PC-9 (cell line): ENCODE measurements at regions not wholly inside any gene's neighbourhood (a gene's known extent, or its start where the extent isn't known, plus 50 kb on each side); places are given as distances from the start of the nearest gene placed in this dataset.

Experiments
- BruUV-seq: library from RNA; stranded (reverse); fragments of 400-500 nt; replicated peaks from 2 replicates; lab custom pipeline; 2021; lab: Mats Ljungman, UMichigan
- CTCF ChIA-PET: fragments of 300-600 bp; sonication (Branson Sonifier 250); formaldehyde crosslinking; loops from one replicate; lab custom pipeline; 2022; ENCODE audit warnings: antibody characterized with exemption; lab: Charles Lee
- POLR2A ChIA-PET: fragments of 300-600 bp; sonication (Branson Sonifier 250); formaldehyde crosslinking; loops from one replicate; lab custom pipeline; 2022; ENCODE audit warnings: antibody characterized with exemption; ENCODE audit not compliant: unreplicated experiment; lab: Charles Lee
- DNase-seq, 2 experiments: peaks; one replicate each; pipeline versions ENCODE4 v3.0.0 to v3.0.0-alpha.2; 2015 to 2022; ENCODE audit warnings: mixed read lengths in 1 of 2
- H2AFZ ChIP-seq: fragments of 200-600 bp; sonication (generic); 2 replicates; pipeline ENCODE4 v1.8.1; 2017; ENCODE audit warnings: antibody characterized with exemption
- H3F3A ChIP-seq: fragments of 200-600 bp; sonication (generic); 2 replicates; pipeline ENCODE4 v1.8.1; 2017; ENCODE audit warnings: antibody characterized with exemption, mild to moderate bottlenecking, low read depth; ENCODE audit not compliant: insufficient read depth
- H3K27ac ChIP-seq: fragments of 200-600 bp; sonication (generic); 2 replicates; pipeline ENCODE4 v1.6.1; 2016; ENCODE audit warnings: mixed run types
- H3K27me3 ChIP-seq: fragments of 200-600 bp; sonication (generic); 2 replicates; pipeline ENCODE4 v1.6.1; 2016; ENCODE audit warnings: low read depth, mixed run types; ENCODE audit not compliant: insufficient read depth
- H3K36me3 ChIP-seq: fragments of 200-600 bp; sonication (generic); 2 replicates; pipeline ENCODE4 v1.6.1; 2016; ENCODE audit warnings: low read depth, mixed run types
- H3K4me1 ChIP-seq: fragments of 200-600 bp; sonication (generic); replicated peaks from 2 replicates; pipeline ENCODE4 v1.6.1; 2016; ENCODE audit warnings: mixed run types; ENCODE audit not compliant: insufficient read depth
- H3K4me2 ChIP-seq: fragments of 200-600 bp; sonication (generic); 2 replicates; pipeline ENCODE4 v1.6.1; 2017; ENCODE audit warnings: mixed run types
- H3K4me3 ChIP-seq: fragments of 200-600 bp; sonication (generic); 2 replicates; pipeline ENCODE4 v1.6.1; 2016; ENCODE audit warnings: mixed run types
- H3K79me2 ChIP-seq: fragments of 200-600 bp; sonication (generic); 2 replicates; pipeline ENCODE4 v1.6.1; 2017; ENCODE audit warnings: low read depth, mixed run types
- H3K9me2 ChIP-seq: fragments of 200-600 bp; sonication (generic); 2 replicates; pipeline ENCODE4 v1.8.1; 2017; ENCODE audit warnings: mild to moderate bottlenecking; ENCODE audit not compliant: insufficient read depth
- H3K9me3 ChIP-seq: fragments of 200-600 bp; sonication (generic); 2 replicates; pipeline ENCODE4 v1.8.1; 2016; ENCODE audit warnings: low read depth; ENCODE audit not compliant: insufficient read depth
- H4K20me1 ChIP-seq: fragments of 200-600 bp; sonication (generic); 2 replicates; pipeline ENCODE4 v1.8.1; 2017; ENCODE audit not compliant: insufficient read depth
- CTCF ChIP-seq: fragments of 200-600 bp; sonication (generic); conservative IDR thresholded peaks from 2 replicates; pipeline ENCODE4 v1.6.1; 2017; ENCODE audit warnings: mixed run types, antibody characterized with exemption, mild to moderate bottlenecking, moderate library complexity
- EZH2 ChIP-seq: fragments of 200-600 bp; sonication (generic); IDR thresholded peaks from 2 replicates; pipeline ENCODE4 v1.8.0; 2017; ENCODE audit warnings: antibody characterized with exemption, low read depth
- intact Hi-C: fragments of 100-400 bp; cut with micrococcal nuclease; formaldehyde crosslinking; loops from one replicate; pipeline ENCODE4 v1.10.0; 2022; ENCODE audit not compliant: unreplicated experiment

- POLR2A ChIA-PET, result no interaction called here
- no TSS peak for BruUV-seq
- TF ChIP-seq CTCF (no peak), EZH2 (no peak)
Measured at GRCh38 chr4:137659431-137659830, 127.1 kb upstream of the PCDH18 start.

GRCh38 chr4:137656661-137657060, 124.4 kb upstream of the PCDH18 start:
- Histone ChIP-seq H3K27ac (no peak overlapping the region), H3K36me3 (no peaks in the 10 kb centered on the region), H3K79me2 (no peaks in the 10 kb centered on the region), H3K4me2 (no peak overlapping the region), H4K20me1 (no peaks in the 10 kb centered on the region), H3K9me2 (no peaks in the 10 kb centered on the region; the same call in 1 of the 2 replicates), H3K4me1 (no peaks in the 10 kb centered on the region), H2AFZ (no peak overlapping the region), H3F3A (no peaks in the 10 kb centered on the region), H3K4me3 (no peak overlapping the region), H3K9me3 (no peaks in the 10 kb centered on the region), H3K27me3 (no peaks in the 10 kb centered on the region)
- TF ChIP-seq CTCF (no peak), EZH2 (no peak)
- no peak for DNase-seq
- BruUV-seq, result no TSS peak
- CTCF ChIA-PET, result no interaction called here
- intact Hi-C loops, result no loop called here
- POLR2A ChIA-PET, result no interaction called here

More at GRCh38 chr4:137659431-137659830, 127.1 kb upstream of the PCDH18 start:
- Histone ChIP-seq H3K36me3 (no peaks in the 10 kb centered on the region), H3K79me2 (no peaks in the 10 kb centered on the region), H2AFZ (no peak overlapping the region), H3F3A (no peaks in the 10 kb centered on the region), H3K9me3 (no peaks in the 10 kb centered on the region), H3K9me2 (no peaks in the 10 kb centered on the region; the same call in 1 of the 2 replicates), H3K4me3 (no peak overlapping the region), H3K4me2 (no peak overlapping the region), H4K20me1 (no peaks in the 10 kb centered on the region), H3K4me1 (no peaks in the 10 kb centered on the region), H3K27ac (no peak overlapping the region), H3K27me3 (no peaks in the 10 kb centered on the region)
- no peak for DNase-seq
- CTCF ChIA-PET, result no interaction called here
- intact Hi-C loops, result no loop called here

- intact Hi-C loops, result no loop called here
- Histone ChIP-seq H3K27me3 (no peaks in the 10 kb centered on the region), H3K4me3 (no peak overlapping the region), H3K79me2 (no peaks in the 10 kb centered on the region), H3K4me2 (no peak overlapping the region), H4K20me1 (no peaks in the 10 kb centered on the region), H3K27ac (no peak overlapping the region), H3K36me3 (no peaks in the 10 kb centered on the region), H3K4me1 (no peaks in the 10 kb centered on the region), H3K9me3 (no peaks in the 10 kb centered on the region), H3F3A (no peaks in the 10 kb centered on the region), H3K9me2 (no peaks in the 10 kb centered on the region), H2AFZ (no peak overlapping the region)
- DNase-seq, result no peak
- ChIA-PET POLR2A (no interaction called here), CTCF (no interaction called here)
- no TSS peak for BruUV-seq
- no peak for TF ChIP-seq CTCF
- no peak for TF ChIP-seq EZH2
Measured at GRCh38 chr4:137655302-137655701, 123.0 kb upstream of the PCDH18 start.
